Liver (tissue), 8 donors: ENCODE measurements at regions not wholly inside any gene's neighbourhood (a gene's known extent, or its start where the extent isn't known, plus 50 kb on each side); places are given as distances from the start of the nearest gene placed in this dataset.

Experiments
- DNase-seq: peaks from one replicate; pipeline ENCODE4 v3.0.0-alpha.2; 2017; ENCODE audit warnings: low spot score
- H3K27ac ChIP-seq, 2 donors: one replicate each; pipeline ENCODE4 v1.7.0; 2013; ENCODE audit warnings: inconsistent platforms in 2 of 2, low read length in 2 of 2, control low read depth in 1 of 2, low read depth in 1 of 2, mild to moderate bottlenecking in 1 of 2
- H3K27me3 ChIP-seq, 4 donors: one replicate each; pipeline versions ENCODE4 v1.6.1 to v1.7.0; 2013; ENCODE audit warnings: low read length in 3 of 4, inconsistent platforms in 1 of 4, mild to moderate bottlenecking in 1 of 4, moderate library complexity in 1 of 4; ENCODE audit not compliant: control insufficient read depth in 4 of 4, insufficient read depth in 4 of 4
- H3K36me3 ChIP-seq, 4 donors: one replicate each; pipeline versions ENCODE4 v1.6.1 to v1.7.0; 2013; ENCODE audit warnings: low read length in 3 of 4, mild to moderate bottlenecking in 3 of 4, low read depth in 1 of 4, moderate library complexity in 1 of 4; ENCODE audit not compliant: control insufficient read depth in 4 of 4, insufficient read depth in 3 of 4
- H3K4me1 ChIP-seq, 4 donors: one replicate each; pipeline versions ENCODE4 v1.6.1 to v1.7.0; 2013; ENCODE audit warnings: low read length in 3 of 4, mild to moderate bottlenecking in 3 of 4, moderate library complexity in 1 of 4; ENCODE audit not compliant: control insufficient read depth in 4 of 4, insufficient read depth in 4 of 4
- H3K4me3 ChIP-seq, 3 donors: one replicate each; pipeline versions ENCODE4 v1.6.1 to v1.7.0; 2013; ENCODE audit warnings: low read length in 3 of 3, control low read depth in 1 of 3, low read depth in 1 of 3, mild to moderate bottlenecking in 1 of 3
- H3K9ac ChIP-seq, 2 donors: one replicate each; pipeline ENCODE4 v1.7.0; 2013; ENCODE audit warnings: low read length in 2 of 2, mild to moderate bottlenecking in 2 of 2, moderate library complexity in 2 of 2, control low read depth in 1 of 2, low read depth in 1 of 2
- H3K9me3 ChIP-seq, 4 donors: one replicate each; pipeline versions ENCODE4 v1.6.1 to v1.7.0; 2013; ENCODE audit warnings: low read length in 3 of 4; ENCODE audit not compliant: control insufficient read depth in 4 of 4
- EGR1 ChIP-seq, 2 donors: IDR thresholded peaks; 2 replicates each; pipeline ENCODE4 v1.6.1; 2016 to 2018; ENCODE audit warnings: antibody characterized with exemption in 2 of 2, low read depth in 2 of 2
- FOXA1 ChIP-seq: IDR thresholded peaks from 2 replicates; pipeline ENCODE4 v1.6.1; 2016; ENCODE audit warnings: antibody characterized with exemption
- FOXA2 ChIP-seq: IDR thresholded peaks from 2 replicates; pipeline ENCODE4 v1.6.1; 2016; ENCODE audit warnings: antibody characterized with exemption
- GABPA ChIP-seq, 2 donors: IDR thresholded peaks in 1 of 2; conservative IDR thresholded peaks in 1 of 2; 2 replicates each; pipeline ENCODE4 v1.6.1; 2016; ENCODE audit warnings: antibody characterized with exemption in 2 of 2, mild to moderate bottlenecking in 1 of 2, moderate library complexity in 1 of 2
- HNF4A ChIP-seq, 2 donors: conservative IDR thresholded peaks; 2 replicates each; pipeline ENCODE4 v1.6.1; 2016; ENCODE audit warnings: antibody characterized with exemption in 2 of 2, mild to moderate bottlenecking in 2 of 2
- HNF4G ChIP-seq: IDR thresholded peaks from 2 replicates; pipeline ENCODE4 v1.6.1; 2016; ENCODE audit warnings: antibody characterized with exemption
- JUND ChIP-seq, 2 donors: IDR thresholded peaks; 2 replicates each; pipeline ENCODE4 v1.6.1; 2016; ENCODE audit warnings: antibody characterized with exemption in 2 of 2
- NR2F2 ChIP-seq: IDR thresholded peaks from 2 replicates; pipeline ENCODE4 v1.6.1; 2016; ENCODE audit warnings: antibody characterized with exemption
- RAD21 ChIP-seq, 2 donors: IDR thresholded peaks; 2 replicates each; pipeline ENCODE4 v1.6.1; 2016; ENCODE audit warnings: antibody characterized with exemption in 2 of 2, mild to moderate bottlenecking in 2 of 2
- RXRA ChIP-seq, 2 donors: IDR thresholded peaks; 2 replicates each; pipeline ENCODE4 v1.6.1; 2017 to 2018; ENCODE audit warnings: antibody characterized with exemption in 2 of 2, mild to moderate bottlenecking in 1 of 2
- SP1 ChIP-seq: IDR thresholded peaks from 2 replicates; pipeline ENCODE4 v1.6.1; 2018; ENCODE audit warnings: antibody characterized with exemption, mild to moderate bottlenecking
- TAF1 ChIP-seq: conservative IDR thresholded peaks from 2 replicates; pipeline ENCODE4 v1.6.1; 2016; ENCODE audit warnings: antibody characterized with exemption, mild to moderate bottlenecking
- YY1 ChIP-seq: IDR thresholded peaks from 2 replicates; pipeline ENCODE4 v1.6.1; 2016; ENCODE audit warnings: antibody characterized with exemption, mild to moderate bottlenecking
- WGBS: extraction: QIAGEN DNeasy Blood & Tissue Kit; methylation state at CpG from one replicate; pipeline ENCODE4 v1.1.7; 2013; 5-methylcytosine and 5-hydroxymethylcytosine counted together
- TF ChIP-seq, protein P1 (sequence below): IDR thresholded peaks from 2 replicates; pipeline ENCODE4 v1.6.1; 2016; ENCODE audit warnings: antibody characterized with exemption
- TF ChIP-seq, protein P2 (sequence below): IDR thresholded peaks from 2 replicates; pipeline ENCODE4 v1.6.1; 2016; ENCODE audit warnings: antibody characterized with exemption, mild to moderate bottlenecking
- TF ChIP-seq, protein P3 (sequence below): fragments of 150-350 bp; IDR thresholded peaks from 2 replicates; pipeline ENCODE4 v1.5.1; 2017; ENCODE audit warnings: improper control_type of control experiment, low read depth, low read length; ENCODE audit not compliant: missing input control
- TF ChIP-seq, protein P4 (sequence below): IDR thresholded peaks from 2 replicates; pipeline ENCODE4 v1.6.1; 2016; ENCODE audit warnings: antibody characterized with exemption
- TF ChIP-seq, protein P5 (sequence below): IDR thresholded peaks from 2 replicates; pipeline ENCODE4 v1.6.1; 2016; ENCODE audit warnings: antibody characterized with exemption
- donor health status: healthy.
- donor health status: healthy.
- donor health status: healthy.
- donor health status: healthy.
- donor health status: healthy.

DNA sequence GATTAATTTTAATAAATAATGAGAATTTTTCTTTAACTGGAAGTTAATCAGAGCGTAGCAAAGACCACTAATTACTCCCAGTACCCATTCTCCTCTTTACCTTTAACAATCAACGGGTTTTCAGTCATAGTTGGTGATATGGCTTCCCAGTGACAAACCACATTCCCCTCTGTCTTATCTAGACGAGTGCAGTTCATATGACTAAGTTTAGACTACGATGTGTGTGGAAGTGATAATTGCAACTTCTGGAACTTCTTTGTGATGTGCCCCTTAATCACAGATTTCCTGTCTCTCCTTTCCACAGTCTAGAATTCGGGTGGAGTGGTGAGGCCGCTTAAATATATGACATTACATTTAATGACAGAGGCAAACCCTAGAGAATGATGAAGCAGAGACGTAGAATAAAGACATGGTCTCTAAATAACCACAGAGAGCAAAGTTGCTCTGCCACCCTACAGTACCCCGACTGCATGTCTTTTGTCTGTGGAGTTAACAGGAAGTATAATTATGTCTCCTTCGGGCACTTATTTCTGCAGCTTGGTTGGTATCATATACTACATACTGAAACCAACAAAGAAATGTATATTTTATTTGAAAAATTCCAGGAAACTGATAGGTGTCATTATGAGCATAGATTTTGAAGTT, 693.3 kb upstream of the CDH7 start:
- no peak overlapping the region for H3K9ac ChIP-seq
- no peaks in the 10 kb centered on the region for H3K4me1 ChIP-seq
- TF ChIP-seq GABPA (IDR thresholded peaks at IDR 0.05 in 1 of 2, conservative IDR thresholded peaks at IDR 0.05 in 1 of 2) = no peak
- no peak for TF ChIP-seq NR2F2
- no peak for TF ChIP-seq HNF4A (conservative IDR thresholded peaks at IDR 0.05)
- H3K36me3 ChIP-seq = no peaks in the 10 kb centered on the region
- 61% methylated on average over 9 of the region's 9 CpGs for WGBS
- H3K27me3 ChIP-seq = no peaks in the 10 kb centered on the region
- H3K9me3 ChIP-seq = no peaks in the 10 kb centered on the region
- no peak overlapping the region for H3K27ac ChIP-seq
- H3K4me3 ChIP-seq = no peak overlapping the region
- no peak for DNase-seq

DNA sequence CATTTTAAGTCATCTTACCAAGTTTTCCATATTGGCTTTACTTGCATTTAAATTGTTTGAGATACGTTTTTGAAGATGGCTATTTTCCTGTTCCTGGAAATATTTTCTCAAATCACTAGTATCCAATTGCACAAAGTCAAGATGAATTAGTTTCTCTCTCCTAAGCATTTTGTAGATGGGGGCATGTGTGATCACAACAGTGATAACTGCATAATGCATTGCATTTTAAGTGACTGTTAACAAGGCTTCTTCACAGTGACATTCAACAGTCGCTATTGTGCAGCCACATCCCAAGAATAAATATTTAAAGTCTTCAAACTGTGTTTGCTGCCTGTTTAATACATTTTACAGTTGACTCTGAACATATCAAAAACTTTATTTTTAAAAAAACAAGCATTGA, 694.2 kb upstream of the CDH7 start:
- no peak overlapping the region for H3K4me3 ChIP-seq
- H3K36me3 ChIP-seq = no peaks in the 10 kb centered on the region
- 75% methylated on average over 2 of the region's 2 CpGs for WGBS
- DNase-seq = no peak
- H3K4me1 ChIP-seq = no peaks in the 10 kb centered on the region
- H3K27me3 ChIP-seq = no peaks in the 10 kb centered on the region
- no peak overlapping the region for H3K27ac ChIP-seq
- no peaks in the 10 kb centered on the region for H3K9me3 ChIP-seq
- no peak overlapping the region for H3K9ac ChIP-seq
- TF ChIP-seq, protein P1, sequence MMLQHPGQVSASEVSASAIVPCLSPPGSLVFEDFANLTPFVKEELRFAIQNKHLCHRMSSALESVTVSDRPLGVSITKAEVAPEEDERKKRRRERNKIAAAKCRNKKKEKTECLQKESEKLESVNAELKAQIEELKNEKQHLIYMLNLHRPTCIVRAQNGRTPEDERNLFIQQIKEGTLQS = no peak
- TF ChIP-seq, protein P2, sequence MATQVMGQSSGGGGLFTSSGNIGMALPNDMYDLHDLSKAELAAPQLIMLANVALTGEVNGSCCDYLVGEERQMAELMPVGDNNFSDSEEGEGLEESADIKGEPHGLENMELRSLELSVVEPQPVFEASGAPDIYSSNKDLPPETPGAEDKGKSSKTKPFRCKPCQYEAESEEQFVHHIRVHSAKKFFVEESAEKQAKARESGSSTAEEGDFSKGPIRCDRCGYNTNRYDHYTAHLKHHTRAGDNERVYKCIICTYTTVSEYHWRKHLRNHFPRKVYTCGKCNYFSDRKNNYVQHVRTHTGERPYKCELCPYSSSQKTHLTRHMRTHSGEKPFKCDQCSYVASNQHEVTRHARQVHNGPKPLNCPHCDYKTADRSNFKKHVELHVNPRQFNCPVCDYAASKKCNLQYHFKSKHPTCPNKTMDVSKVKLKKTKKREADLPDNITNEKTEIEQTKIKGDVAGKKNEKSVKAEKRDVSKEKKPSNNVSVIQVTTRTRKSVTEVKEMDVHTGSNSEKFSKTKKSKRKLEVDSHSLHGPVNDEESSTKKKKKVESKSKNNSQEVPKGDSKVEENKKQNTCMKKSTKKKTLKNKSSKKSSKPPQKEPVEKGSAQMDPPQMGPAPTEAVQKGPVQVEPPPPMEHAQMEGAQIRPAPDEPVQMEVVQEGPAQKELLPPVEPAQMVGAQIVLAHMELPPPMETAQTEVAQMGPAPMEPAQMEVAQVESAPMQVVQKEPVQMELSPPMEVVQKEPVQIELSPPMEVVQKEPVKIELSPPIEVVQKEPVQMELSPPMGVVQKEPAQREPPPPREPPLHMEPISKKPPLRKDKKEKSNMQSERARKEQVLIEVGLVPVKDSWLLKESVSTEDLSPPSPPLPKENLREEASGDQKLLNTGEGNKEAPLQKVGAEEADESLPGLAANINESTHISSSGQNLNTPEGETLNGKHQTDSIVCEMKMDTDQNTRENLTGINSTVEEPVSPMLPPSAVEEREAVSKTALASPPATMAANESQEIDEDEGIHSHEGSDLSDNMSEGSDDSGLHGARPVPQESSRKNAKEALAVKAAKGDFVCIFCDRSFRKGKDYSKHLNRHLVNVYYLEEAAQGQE = no peak
- no peak for TF ChIP-seq TAF1
- no peak for TF ChIP-seq RXRA (IDR thresholded peaks at IDR 0.05)
- no peak for TF ChIP-seq NR2F2
- TF ChIP-seq GABPA (IDR thresholded peaks at IDR 0.05 in 1 of 2, conservative IDR thresholded peaks at IDR 0.05 in 1 of 2) = no peak
- TF ChIP-seq FOXA1 = no peak
- no peak for TF ChIP-seq FOXA2
- no peak for TF ChIP-seq HNF4G
- TF ChIP-seq YY1 = no peak
- no peak for TF ChIP-seq JUND (IDR thresholded peaks at IDR 0.05)
- no peak for TF ChIP-seq HNF4A (conservative IDR thresholded peaks at IDR 0.05)
- TF ChIP-seq, protein P3, sequence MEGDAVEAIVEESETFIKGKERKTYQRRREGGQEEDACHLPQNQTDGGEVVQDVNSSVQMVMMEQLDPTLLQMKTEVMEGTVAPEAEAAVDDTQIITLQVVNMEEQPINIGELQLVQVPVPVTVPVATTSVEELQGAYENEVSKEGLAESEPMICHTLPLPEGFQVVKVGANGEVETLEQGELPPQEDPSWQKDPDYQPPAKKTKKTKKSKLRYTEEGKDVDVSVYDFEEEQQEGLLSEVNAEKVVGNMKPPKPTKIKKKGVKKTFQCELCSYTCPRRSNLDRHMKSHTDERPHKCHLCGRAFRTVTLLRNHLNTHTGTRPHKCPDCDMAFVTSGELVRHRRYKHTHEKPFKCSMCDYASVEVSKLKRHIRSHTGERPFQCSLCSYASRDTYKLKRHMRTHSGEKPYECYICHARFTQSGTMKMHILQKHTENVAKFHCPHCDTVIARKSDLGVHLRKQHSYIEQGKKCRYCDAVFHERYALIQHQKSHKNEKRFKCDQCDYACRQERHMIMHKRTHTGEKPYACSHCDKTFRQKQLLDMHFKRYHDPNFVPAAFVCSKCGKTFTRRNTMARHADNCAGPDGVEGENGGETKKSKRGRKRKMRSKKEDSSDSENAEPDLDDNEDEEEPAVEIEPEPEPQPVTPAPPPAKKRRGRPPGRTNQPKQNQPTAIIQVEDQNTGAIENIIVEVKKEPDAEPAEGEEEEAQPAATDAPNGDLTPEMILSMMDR = no peak
- no peak for TF ChIP-seq SP1
- TF ChIP-seq, protein P4, sequence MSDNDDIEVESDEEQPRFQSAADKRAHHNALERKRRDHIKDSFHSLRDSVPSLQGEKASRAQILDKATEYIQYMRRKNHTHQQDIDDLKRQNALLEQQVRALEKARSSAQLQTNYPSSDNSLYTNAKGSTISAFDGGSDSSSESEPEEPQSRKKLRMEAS = no peak
- TF ChIP-seq, protein P5, sequence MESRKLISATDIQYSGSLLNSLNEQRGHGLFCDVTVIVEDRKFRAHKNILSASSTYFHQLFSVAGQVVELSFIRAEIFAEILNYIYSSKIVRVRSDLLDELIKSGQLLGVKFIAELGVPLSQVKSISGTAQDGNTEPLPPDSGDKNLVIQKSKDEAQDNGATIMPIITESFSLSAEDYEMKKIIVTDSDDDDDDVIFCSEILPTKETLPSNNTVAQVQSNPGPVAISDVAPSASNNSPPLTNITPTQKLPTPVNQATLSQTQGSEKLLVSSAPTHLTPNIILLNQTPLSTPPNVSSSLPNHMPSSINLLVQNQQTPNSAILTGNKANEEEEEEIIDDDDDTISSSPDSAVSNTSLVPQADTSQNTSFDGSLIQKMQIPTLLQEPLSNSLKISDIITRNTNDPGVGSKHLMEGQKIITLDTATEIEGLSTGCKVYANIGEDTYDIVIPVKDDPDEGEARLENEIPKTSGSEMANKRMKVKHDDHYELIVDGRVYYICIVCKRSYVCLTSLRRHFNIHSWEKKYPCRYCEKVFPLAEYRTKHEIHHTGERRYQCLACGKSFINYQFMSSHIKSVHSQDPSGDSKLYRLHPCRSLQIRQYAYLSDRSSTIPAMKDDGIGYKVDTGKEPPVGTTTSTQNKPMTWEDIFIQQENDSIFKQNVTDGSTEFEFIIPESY = no peak
- TF ChIP-seq EGR1 (IDR thresholded peaks at IDR 0.05; ENCODE audit: low read depth in 2 of 2) = no peak
- no peak for TF ChIP-seq RAD21 (IDR thresholded peaks at IDR 0.05)
